Heart left ventricle (tissue), 16 donors: ENCODE measurements at regions not wholly inside any gene's neighbourhood (a gene's known extent, or its start where the extent isn't known, plus 50 kb on each side); places are given as distances from the start of the nearest gene placed in this dataset.

Experiments
- ATAC-seq, 4 donors: fragments of 200-7000 bp; cut with Tn5 transposase; one replicate each; pipeline ENCODE4 v1.9.1; 2020 to 2022; ENCODE audit warnings: moderate library complexity in 4 of 4, mild to moderate bottlenecking in 3 of 4, moderate number of reproducible peaks in 1 of 4
- DNase-seq, 5 donors: peaks; one replicate each; pipeline ENCODE4 v3.0.0-alpha.2; 2020
- H3K27ac ChIP-seq, 12 donors: fragments of 200-600 bp; sonication (generic) in 4 of 12; one replicate each; pipeline versions ENCODE4 v1.5.0 to v1.8.0; 2016 to 2022; ENCODE audit warnings: mild to moderate bottlenecking in 2 of 12
- H3K27me3 ChIP-seq, 9 donors: fragments of 200-600 bp; sonication (generic) in 2 of 9; one replicate each; pipeline versions ENCODE4 v1.5.1 to v1.8.0; 2016 to 2022; ENCODE audit warnings: mild to moderate bottlenecking in 3 of 9
- H3K36me3 ChIP-seq, 9 donors: fragments of 200-600 bp; sonication (generic) in 2 of 9; one replicate each; pipeline versions ENCODE4 v1.5.0 to v1.8.0; 2018 to 2022; ENCODE audit warnings: mild to moderate bottlenecking in 2 of 9
- H3K4me1 ChIP-seq, 12 donors: fragments of 200-600 bp; sonication (generic) in 4 of 12; one replicate each; pipeline versions ENCODE4 v1.5.0 to v1.8.0; 2016 to 2022; ENCODE audit warnings: mild to moderate bottlenecking in 3 of 12
- H3K4me3 ChIP-seq, 12 donors: fragments of 200-600 bp; sonication (generic) in 4 of 12; one replicate each; pipeline versions ENCODE4 v1.5.0 to v1.8.0; 2017 to 2022; ENCODE audit warnings: mild to moderate bottlenecking in 9 of 12, moderate library complexity in 4 of 12
- H3K9me3 ChIP-seq, 12 donors: fragments of 200-600 bp; sonication (generic) in 4 of 12; one replicate each; pipeline versions ENCODE4 v1.5.0 to v1.8.0; 2016 to 2022; ENCODE audit warnings: mild to moderate bottlenecking in 1 of 12
- CTCF ChIP-seq, 12 donors: fragments of 200-600 bp; sonication (generic) in 4 of 12; IDR thresholded peaks; one replicate each; pipeline versions ENCODE4 v1.5.0 to v1.8.0; 2018 to 2022; ENCODE audit warnings: antibody characterized with exemption in 12 of 12, mild to moderate bottlenecking in 5 of 12
- POLR2A ChIP-seq, 2 donors: fragments of 450-650 bp; IDR thresholded peaks; one replicate each; pipeline ENCODE4 v1.6.1; 2017; ENCODE audit warnings: antibody characterized with exemption in 2 of 2, mild to moderate bottlenecking in 2 of 2, moderate library complexity in 2 of 2
- WGBS, 4 donors: extraction: QIAGEN DNeasy Blood & Tissue Kit in 2 of 4; methylation state at CpG; one replicate each; pipeline versions ENCODE4 v1.1.5 to v1.1.7; 2013 to 2018; 5-methylcytosine and 5-hydroxymethylcytosine counted together
- intact Hi-C, 10 donors: fragments of 100-400 bp; cut with DNase I; formaldehyde crosslinking; loops; one replicate each; pipeline versions ENCODE4 v1.11.1 to v1.14.2; 2022
- donor health status: ischemic (EF 13 %, LVEDD 7.1; RV severe dilation, severe dysfunction).
- donor health status: healthy with polysubstance abuse.
- donor health status: DM: no; HTN: yes; CAD: no.
- donor health status: DM: no; HTN: no; CAD: no.
- donor health status: ischemic (EF 25% LVEDD 6.9; RV normal size, moderate dysfunction).
- donor health status: ischemic (EF 25% LVEDD 5.7; RV mildly dilated, moderate dysfunction).
- donor health status: healthy.
- donor health status: DM: yes; HTN: yes; CAD: no.
- donor health status: ischemic (EF 35%, LVEDD 5.7; RV mildly dilated, moderate dysfunction).
- donor health status: nonischemic (EF 11% LVEDD 7.7; RV severe dilation, severe dysfunction).
- donor health status: DM: yes; HTN: yes; CAD: no.
- donor health status: PGD.
- donor health status: ischemic (EF 29% LVEDD 5.4; RV normal size, mild dysfunction).
- donor health status: nonischemic (EF 23%, LVEDD 6.1; RV moderate dilation, normal function).

DNA sequence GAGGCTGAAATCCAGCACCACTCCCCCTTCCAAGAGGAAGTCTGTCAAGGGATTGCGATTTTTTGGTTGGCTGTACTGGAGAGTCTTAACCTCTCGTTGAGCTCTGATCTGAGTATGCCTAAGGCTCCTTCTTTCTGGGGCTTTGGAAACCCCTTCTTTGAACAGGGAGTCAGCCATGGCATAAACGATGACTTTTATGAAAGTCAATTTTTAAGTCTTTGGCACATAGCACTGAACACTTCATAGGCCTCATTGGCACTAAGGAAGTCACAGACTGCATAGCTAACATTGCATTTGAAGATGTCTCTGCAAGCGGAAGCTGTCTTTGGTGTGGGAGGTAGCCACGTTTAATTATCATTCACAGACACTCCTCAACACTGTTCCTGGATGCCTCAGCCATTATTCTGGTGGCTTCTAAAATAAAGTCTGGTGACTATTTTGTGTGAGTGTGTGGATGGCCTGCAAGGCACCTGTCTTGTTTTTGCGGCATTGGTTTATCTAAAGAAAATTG, 148.2 kb upstream of the NCK2 start:
- Histone ChIP-seq H3K4me3 (no peak overlapping the region), H3K9me3 (no peaks in the 10 kb centered on the region), H3K36me3 (no peaks in the 10 kb centered on the region), H3K4me1 (peaks cover 0 to 18% (median 0%) of the 10 kb centered on the region in 12 donors), H3K27me3 (no peaks in the 10 kb centered on the region), H3K27ac (no peak overlapping the region)
- TF ChIP-seq CTCF (IDR thresholded peaks at IDR 0.05) (no peak), POLR2A (IDR thresholded peaks at IDR 0.05) (no peak)
- WGBS, 4 donors, result 92 to 95% (median 94%) methylated on average over 6 of the region's 6 CpGs
- DNase-seq (no peak), ATAC-seq (no peak)
- intact Hi-C loops, result no loop called here

- ATAC-seq (no peak), DNase-seq (no peak)
- Histone ChIP-seq H3K4me3 (no peak overlapping the region), H3K27me3 (no peaks in the 10 kb centered on the region), H3K36me3 (no peaks in the 10 kb centered on the region), H3K27ac (no peak overlapping the region), H3K4me1 (peaks cover 0 to 13% (median 0%) of the 10 kb centered on the region in 12 donors), H3K9me3 (no peaks in the 10 kb centered on the region)
- WGBS, 4 donors, result 94 to 95% (median 95%) methylated on average over 8 of the region's 8 CpGs
- TF ChIP-seq CTCF (IDR thresholded peaks at IDR 0.05) (no peak), POLR2A (IDR thresholded peaks at IDR 0.05) (no peak)
- intact Hi-C loops, result no loop called here
Measured at GRCh38 chr2:105595536-105595935, 149.2 kb upstream of the NCK2 start.

DNA sequence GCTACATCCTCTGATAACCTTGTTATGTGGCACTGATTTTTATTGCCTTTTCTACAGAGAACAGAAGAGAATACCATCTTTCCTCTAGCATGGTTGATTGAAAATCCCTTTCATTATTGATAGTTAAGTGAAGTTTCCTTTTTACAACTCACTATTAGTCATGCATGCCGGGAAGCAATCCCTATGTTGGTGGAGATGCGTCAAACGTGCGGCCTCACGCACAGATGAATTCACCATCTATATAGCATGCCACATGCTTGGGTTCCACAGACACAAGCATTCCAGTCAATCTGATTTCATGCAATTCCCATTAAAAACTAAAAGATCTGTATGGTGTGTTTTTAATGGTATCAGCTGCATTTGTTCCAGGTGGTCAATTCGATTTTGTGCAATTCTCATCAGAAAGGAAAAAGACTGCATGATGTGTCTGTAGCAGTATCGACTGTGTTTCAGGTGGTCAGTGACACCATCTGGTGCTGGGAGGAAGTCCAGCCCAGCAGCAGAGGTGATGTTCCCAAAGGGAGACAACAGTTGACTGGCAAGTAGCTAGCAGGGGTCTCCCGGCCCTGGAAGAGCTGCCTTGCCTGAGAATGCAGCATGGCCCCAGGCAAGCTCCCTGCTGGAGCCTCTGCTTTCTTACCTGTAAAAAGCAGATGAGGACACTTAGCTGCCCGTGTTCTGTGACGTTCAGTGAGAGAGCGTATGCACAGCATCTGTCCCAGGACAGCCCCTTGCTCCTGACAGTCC, 151.3 kb upstream of the NCK2 start:
- Histone ChIP-seq H3K36me3 (no peaks in the 10 kb centered on the region), H3K27ac (no peak overlapping the region), H3K27me3 (no peaks in the 10 kb centered on the region), H3K9me3 (peaks cover 0 to 14% (median 3%) of the 10 kb centered on the region in 12 donors), H3K4me1 (peaks cover 0 to 9% (median 0%) of the 10 kb centered on the region in 12 donors), H3K4me3 (no peak overlapping the region)
- DNase-seq (no peak), ATAC-seq (no peak)
- TF ChIP-seq CTCF (IDR thresholded peaks at IDR 0.05), result no peak
- TF ChIP-seq POLR2A (IDR thresholded peaks at IDR 0.05), result no peak
- intact Hi-C loops, result no loop called here
- WGBS, 4 donors, result 85 to 96% (median 92%) methylated on average over 11 of the region's 11 CpGs

GRCh38 chr2:105592288-105592687, 152.4 kb upstream of the NCK2 start:
- WGBS, 4 donors, result 67 to 80% (median 70%) methylated on average over 6 of the region's 6 CpGs
- Histone ChIP-seq H3K4me1 (peaks cover 0 to 4% (median 0%) of the 10 kb centered on the region in 12 donors), H3K27ac (peak overlapping the region in 2 of 12 donors; percentile 13 to 28), H3K4me3 (no peak overlapping the region), H3K36me3 (no peaks in the 10 kb centered on the region), H3K27me3 (no peaks in the 10 kb centered on the region), H3K9me3 (peaks cover 0 to 21% (median 3%) of the 10 kb centered on the region in 12 donors)
- DNase-seq, result peak in 1 of 5 donors; percentile 15
- peak; percentile 52 to 74 (median 69) for ATAC-seq
- TF ChIP-seq CTCF (IDR thresholded peaks at IDR 0.05) (no peak), POLR2A (IDR thresholded peaks at IDR 0.05) (no peak)
- intact Hi-C loops, result no loop called here
